T1000 (cell line): ENCODE measurements at regions not wholly inside any gene's neighbourhood (a gene's known extent, or its start where the extent isn't known, plus 50 kb on each side); places are given as distances from the start of the nearest gene placed in this dataset.

ENCODE experiments used
- DNase-seq: peaks from one replicate; lab custom pipeline; 2025; ENCODE audit warnings: mixed read lengths; lab: John Stamatoyannopoulos, UW

GRCh38 chr12:98274430-98275130 lies 240.8 kb upstream of the TMPO start:
- DNase-seq, result no peak

GRCh38 chr12:98275131-98275475 lies 240.3 kb upstream of the TMPO start:
- no peak for DNase-seq

DNA sequence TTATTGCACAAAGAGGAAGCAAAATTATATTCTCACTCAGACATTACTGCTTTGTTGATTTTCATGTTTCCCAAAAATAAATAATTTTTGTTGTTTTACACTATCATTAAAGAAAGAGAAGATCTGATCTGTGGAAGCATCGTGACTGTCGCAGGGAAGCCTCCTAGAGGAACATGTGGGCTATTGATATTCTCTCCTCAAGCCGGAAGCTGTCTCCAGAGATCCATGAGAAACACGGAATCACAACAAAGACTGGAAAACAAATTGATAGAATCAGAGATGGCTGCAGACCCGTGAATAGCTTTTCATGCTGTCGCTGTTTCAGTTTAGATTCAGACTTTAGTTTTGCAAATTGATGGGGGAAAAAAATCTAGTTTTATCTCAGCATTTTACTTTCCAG lies 235.2 kb upstream of the TMPO start:
- DNase-seq, result no peak

DNA sequence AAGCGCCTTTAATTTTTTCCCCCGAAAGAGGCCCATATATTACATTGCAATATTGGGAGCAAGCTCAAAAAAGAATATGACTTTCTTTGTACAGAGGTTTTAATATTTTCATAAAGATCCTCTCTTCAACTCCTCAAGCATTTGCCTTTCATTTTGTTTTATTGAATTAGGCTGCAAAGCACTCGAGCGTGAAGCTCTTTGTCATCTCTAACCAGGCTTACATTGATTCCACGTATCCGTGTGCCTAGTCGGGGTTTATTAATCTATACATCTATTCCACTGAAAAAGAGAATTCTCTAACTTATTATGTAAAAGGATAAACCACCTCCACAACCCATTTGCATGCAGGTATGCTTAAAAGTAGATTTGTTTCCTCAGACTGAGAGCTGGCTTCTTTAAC lies 234.8 kb upstream of the TMPO start:
- DNase-seq, result no peak

DNA sequence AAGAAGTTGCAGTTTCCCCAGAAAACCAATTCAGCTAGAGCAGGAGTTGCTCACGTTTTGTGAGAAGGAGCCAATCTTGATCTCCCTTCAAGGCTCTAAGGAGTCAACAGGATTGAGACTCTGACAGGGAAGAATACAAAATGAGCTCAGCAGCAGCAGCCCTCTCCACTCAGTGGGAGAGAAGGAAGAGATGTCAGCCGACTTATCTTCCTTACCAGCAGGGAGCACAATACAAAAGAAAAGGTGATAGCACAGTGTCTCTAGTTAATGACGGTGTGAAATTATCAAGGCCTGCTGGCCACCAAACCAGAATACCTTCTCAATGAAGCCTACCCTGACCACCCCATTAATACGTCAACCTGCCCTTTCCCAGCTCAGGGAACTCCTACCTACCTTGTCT lies 223.6 kb upstream of the TMPO start:
- DNase-seq, result no peak

GRCh38 chr12:98294051-98294805 lies 221.2 kb upstream of the TMPO start:
- DNase-seq, result no peak

DNA sequence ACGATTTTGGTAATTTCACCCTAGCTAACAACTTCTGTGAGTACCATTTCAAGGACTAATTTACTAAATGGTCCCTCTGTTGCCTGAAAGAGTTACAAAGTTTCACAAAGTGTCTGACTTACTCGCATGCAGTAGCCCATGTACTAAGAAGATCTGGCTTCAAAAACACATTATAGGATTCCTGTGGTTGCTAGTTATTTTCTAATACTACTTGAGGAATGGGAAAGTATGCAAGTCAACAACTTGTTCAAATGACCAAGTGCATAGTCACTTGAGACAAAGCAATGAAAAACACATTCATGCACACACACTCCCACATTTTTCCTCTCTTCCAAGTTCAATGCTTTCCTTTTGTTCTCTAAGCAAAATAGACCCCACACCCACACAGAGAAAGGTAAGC lies 219.7 kb upstream of the TMPO start:
- no peak for DNase-seq

- no peak for DNase-seq
These were observed 218.8 kb upstream of the TMPO start for GRCh38 chr12:98296462-98297079.

- DNase-seq, result no peak
These were observed 217.9 kb upstream of the TMPO start for GRCh38 chr12:98297538-98297937.

DNA sequence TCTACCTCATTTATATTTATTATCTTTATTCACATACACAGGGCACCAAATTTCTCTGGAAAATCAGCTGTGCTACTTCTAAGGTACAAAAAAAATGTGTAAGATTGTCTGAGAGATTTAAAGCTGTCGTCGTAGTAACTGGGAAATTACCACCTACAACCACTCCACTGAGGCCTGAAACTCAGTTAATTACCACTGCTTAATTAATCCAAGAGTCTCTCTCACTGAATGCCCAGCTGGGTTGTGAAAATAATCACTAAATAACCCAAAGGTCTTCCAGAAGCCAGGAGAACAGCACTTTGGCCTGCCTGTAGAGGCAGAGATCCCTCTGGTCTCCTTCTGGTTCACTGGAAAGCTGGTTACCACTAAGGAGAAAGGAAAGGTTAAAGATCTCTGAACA lies 207.2 kb upstream of the TMPO start:
- no peak for DNase-seq

GRCh38 chr12:98317939-98318899 lies 197.2 kb upstream of the TMPO start:
- DNase-seq, result no peak

DNA sequence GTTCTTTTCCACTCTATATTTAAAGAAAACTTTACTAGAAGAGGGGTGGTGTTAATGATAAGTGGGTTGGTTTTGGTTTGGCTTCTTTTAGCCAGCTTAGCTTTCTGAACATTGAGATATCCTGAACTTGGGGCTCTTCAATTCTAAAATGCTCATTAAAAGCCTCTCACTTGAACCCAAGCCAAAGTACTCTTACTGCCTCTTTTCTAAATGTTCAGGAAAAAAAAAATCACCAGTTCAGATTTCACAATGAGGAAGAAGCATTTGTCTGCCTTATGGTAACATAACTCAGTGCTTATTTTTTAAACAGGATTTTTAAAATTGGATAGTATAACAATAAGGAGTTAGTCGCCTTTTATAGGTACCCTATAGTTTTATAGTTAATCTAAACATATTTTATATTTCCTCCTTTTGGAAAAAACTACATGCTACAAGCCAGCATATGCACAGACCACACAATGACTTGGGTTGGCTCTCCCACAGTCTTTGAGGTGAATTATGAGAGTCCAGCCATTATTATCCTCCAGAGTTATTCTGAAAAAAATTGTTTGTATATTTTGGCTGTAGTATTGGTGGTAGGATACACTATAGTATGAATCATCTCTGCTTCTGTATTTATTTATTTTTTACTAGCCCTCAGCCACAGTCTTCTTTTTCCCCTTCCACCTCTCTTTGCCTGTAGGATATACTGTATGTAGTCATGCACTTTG lies 195.5 kb upstream of the TMPO start:
- DNase-seq, result no peak

DNA sequence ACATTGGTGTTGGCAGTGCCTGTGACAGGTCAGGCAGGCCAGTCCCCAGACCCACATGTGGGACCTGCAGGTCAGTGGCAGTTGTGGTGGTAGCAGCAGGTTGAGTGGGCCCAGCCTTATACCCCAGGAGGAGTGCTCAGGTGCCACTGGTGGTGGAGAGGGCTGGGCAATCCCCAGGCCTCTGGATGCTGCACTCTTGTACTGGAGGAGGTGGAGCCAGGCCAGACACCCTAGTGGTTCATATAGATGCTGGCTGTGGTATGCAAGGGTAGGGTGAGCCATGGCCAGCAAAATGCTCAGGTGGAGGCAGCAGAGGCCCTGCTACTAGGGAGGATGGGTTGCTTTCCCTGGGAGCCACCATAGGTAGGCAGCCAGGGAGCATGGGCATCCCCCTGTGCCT lies 190.4 kb upstream of the TMPO start:
- DNase-seq, result no peak

GRCh38 chr12:98328467-98328866 lies 186.9 kb upstream of the TMPO start:
- no peak for DNase-seq

DNA sequence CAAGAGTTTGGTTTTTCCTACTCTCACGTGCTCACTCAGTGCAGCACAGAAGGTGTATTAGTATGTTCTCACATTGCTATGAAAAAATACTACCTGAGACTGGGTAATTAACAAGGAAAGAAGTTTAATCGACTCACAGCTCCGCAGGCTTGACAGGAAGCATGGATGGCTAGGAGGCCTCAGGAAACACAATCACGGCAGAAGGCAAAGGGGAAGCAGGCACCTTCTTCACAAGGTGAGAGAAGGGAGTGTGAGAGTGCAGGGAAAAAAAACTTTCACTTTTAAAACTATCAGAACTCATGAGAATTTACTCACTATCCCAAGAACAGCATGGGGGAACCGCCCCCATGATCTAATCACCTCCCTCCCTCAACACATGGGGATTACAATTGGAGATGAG lies 185.8 kb upstream of the TMPO start:
- DNase-seq, result no peak

- no peak for DNase-seq
These were observed 182.7 kb upstream of the TMPO start for GRCh38 chr12:98332642-98333041.

- DNase-seq, result no peak
These were observed 180.6 kb upstream of the TMPO start for GRCh38 chr12:98334768-98335167.

- DNase-seq, result no peak
These were observed 174.4 kb upstream of the TMPO start for GRCh38 chr12:98341026-98341425.

DNA sequence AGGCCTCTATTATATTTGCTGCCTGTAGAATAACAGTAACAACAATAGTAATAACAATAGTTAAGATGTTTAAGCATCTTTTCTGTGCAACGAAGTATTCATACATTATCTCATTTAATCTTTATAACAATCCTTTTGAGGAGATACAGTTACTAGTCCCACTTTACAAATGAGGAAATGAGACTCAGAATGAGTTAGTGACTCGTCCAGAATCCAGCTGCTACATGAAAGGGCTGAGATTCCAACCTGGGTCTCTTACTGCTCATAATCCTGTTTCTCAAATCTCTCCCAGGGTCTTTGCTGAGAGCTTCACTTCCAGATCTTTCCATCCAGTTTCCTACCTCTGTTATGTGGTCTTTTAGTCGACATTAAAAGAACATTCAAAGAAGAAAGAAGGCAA lies 173.7 kb upstream of the TMPO start:
- no peak for DNase-seq

DNA sequence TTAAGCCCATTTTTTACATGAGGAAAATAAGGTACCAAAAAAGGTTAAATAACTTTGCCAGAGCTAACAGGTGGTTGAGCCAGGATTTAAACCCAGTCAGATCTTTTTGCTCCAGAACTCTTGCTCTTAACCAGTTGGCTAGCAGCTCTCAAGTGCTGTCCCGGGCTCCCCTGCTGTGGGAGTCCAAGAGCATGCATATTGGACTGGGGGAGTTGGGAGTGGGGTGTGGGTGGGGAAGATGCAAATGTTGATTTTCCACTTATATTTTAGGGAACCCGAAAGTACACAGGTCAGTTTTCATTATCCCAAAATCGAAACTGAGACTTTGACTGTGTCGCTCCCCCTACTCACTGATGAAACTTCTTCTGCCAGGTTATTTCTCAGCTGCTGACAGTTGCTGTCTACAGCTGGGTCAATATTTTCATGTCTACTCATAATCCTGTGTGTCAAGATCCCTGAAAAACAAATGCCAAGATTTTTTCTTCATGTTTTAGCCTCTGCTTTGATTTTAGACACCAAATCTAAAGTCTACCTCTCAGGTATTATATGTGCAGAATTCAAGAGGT lies 172.3 kb upstream of the TMPO start:
- no peak for DNase-seq
